ENCODE measurements at regions not wholly inside any gene's neighbourhood (a gene's known extent, or its start where the extent isn't known, plus 50 kb on each side); places are given as distances from the start of the nearest gene placed in this dataset.

GRCh38 chr2:236657215-236657614 is 87.6 kb downstream of the ACKR3 start:
- no peaks in the 10 kb centered on the region for H3K4me1 Mint-ChIP-seq (ENCODE audit: low read depth)

GRCh38 chr2:236657801-236658200 is 88.2 kb downstream of the ACKR3 start:
- peaks cover 10 to 16% of the 10 kb centered on the region in 2 experiments for H3K27me3 ChIP-seq (ENCODE audit: control insufficient read depth in 1 of 2, insufficient read depth in 2 of 2, low read length in 2 of 2)
- Mint-ChIP-seq H3K9me3 (no peaks in the 10 kb centered on the region), H3K36me3 (ENCODE audit: low read depth) (no peaks in the 10 kb centered on the region), H3K27ac (no peak overlapping the region), H3K27me3 (peaks cover 69% of the 10 kb centered on the region), H3K4me1 (ENCODE audit: low read depth) (no peaks in the 10 kb centered on the region), H3K4me3 (no peak overlapping the region)
- H3K36me3 ChIP-seq (ENCODE audit: insufficient read depth, low read length) = no peaks in the 10 kb centered on the region
- no peaks in the 10 kb centered on the region for H3K9me3 ChIP-seq (ENCODE audit: control insufficient read depth in 1 of 2, insufficient read depth in 1 of 2, low read length in 2 of 2)
- DNase-seq = no peak
- H3K4me3 ChIP-seq (ENCODE audit: low read length) = no peak overlapping the region
- intact Hi-C loops (cut with DNase I, micrococcal nuclease) = no loop called here
- no peak overlapping the region for H3K27ac ChIP-seq (ENCODE audit: low read depth in 1 of 2, low read length in 2 of 2)
- H3K4me1 ChIP-seq (ENCODE audit: insufficient read depth, low read length) = no peaks in the 10 kb centered on the region
- no peak for TF ChIP-seq CTCF (IDR thresholded peaks at IDR 0.05)
- POLR2A ChIA-PET = no interaction called here
- no peak for ATAC-seq (ENCODE audit: poor library complexity)
- CTCF ChIA-PET = no interaction called here

More at GRCh38 chr2:236657215-236657614, 87.6 kb downstream of the ACKR3 start:
- Mint-ChIP-seq H3K9me3 (no peaks in the 10 kb centered on the region), H3K27ac (no peak overlapping the region), H3K4me3 (no peak overlapping the region), H3K27me3 (peaks cover 66% of the 10 kb centered on the region), H3K36me3 (ENCODE audit: low read depth) (no peaks in the 10 kb centered on the region)
- CTCF ChIA-PET = no interaction called here
- intact Hi-C loops (cut with DNase I, micrococcal nuclease) = no loop called here
- peaks cover 10 to 16% of the 10 kb centered on the region in 2 experiments for H3K27me3 ChIP-seq (ENCODE audit: control insufficient read depth in 1 of 2, insufficient read depth in 2 of 2, low read length in 2 of 2)
- TF ChIP-seq CTCF (IDR thresholded peaks at IDR 0.05) = no peak
- no peak overlapping the region for H3K27ac ChIP-seq (ENCODE audit: low read depth in 1 of 2, low read length in 2 of 2)
- ATAC-seq (ENCODE audit: poor library complexity) (no peak), DNase-seq (no peak)
- no peaks in the 10 kb centered on the region for H3K36me3 ChIP-seq (ENCODE audit: insufficient read depth, low read length)
- no peaks in the 10 kb centered on the region for H3K4me1 ChIP-seq (ENCODE audit: insufficient read depth, low read length)
- no peak overlapping the region for H3K4me3 ChIP-seq (ENCODE audit: low read length)
- no peaks in the 10 kb centered on the region for H3K9me3 ChIP-seq (ENCODE audit: control insufficient read depth in 1 of 2, insufficient read depth in 1 of 2, low read length in 2 of 2)
- POLR2A ChIA-PET = no interaction called here

DNA sequence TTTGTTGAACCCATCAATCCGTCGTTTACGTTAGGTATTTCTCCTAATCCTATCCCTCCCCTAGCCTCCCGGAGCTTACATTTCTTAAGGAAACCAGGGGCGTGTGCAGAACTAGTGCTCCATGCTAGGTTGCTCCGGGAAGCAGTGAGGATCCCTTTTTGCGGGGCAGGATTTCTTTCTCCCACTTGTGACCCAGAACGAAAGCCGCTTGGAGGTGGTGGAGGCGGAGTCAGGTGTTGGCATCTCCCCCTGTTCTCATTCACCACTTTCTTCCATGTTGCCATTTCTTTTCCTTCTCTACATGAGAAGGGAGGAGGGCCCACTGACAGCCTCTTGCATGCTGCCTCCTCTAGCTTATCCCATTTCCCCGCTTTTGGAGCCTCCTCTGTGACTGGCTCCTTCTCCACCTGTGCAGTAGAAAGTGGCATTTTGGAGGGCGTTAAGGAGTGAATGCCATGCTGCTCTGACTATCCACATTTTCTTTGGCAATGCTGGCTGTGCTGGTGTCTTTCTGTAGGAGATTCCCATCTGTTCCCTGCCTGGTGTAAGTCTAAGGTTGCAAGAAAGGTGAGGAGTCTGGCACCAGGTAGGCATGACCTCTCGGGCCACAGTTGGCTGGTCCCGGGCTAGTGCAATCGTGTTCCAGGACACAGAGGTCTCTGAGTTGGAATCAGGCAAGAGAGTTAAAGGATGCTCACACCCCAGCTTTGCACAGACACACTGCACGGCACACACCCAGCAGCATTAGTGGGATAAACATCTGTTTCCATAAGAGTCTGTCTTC is 89.5 kb downstream of the ACKR3 start:
- Histone ChIP-seq H3K4me3 (ENCODE audit: low read length) (no peak overlapping the region), H3K27ac (ENCODE audit: low read depth in 1 of 2, low read length in 2 of 2) (no peak overlapping the region), H3K36me3 (ENCODE audit: insufficient read depth, low read length) (no peaks in the 10 kb centered on the region), H3K9me3 (ENCODE audit: control insufficient read depth in 1 of 2, insufficient read depth in 1 of 2, low read length in 2 of 2) (no peaks in the 10 kb centered on the region), H3K4me1 (ENCODE audit: insufficient read depth, low read length) (no peaks in the 10 kb centered on the region), H3K27me3 (ENCODE audit: control insufficient read depth in 1 of 2, insufficient read depth in 2 of 2, low read length in 2 of 2) (peaks cover 10 to 18% of the 10 kb centered on the region in 2 experiments)
- no peak for ATAC-seq (ENCODE audit: poor library complexity)
- DNase-seq = no peak
- ChIA-PET POLR2A (no interaction called here), CTCF (no interaction called here)
- no peak for TF ChIP-seq CTCF (IDR thresholded peaks at IDR 0.05)
- Mint-ChIP-seq H3K27ac (no peak overlapping the region), H3K36me3 (ENCODE audit: low read depth) (no peaks in the 10 kb centered on the region), H3K9me3 (no peaks in the 10 kb centered on the region), H3K27me3 (peaks cover 67% of the 10 kb centered on the region), H3K4me3 (no peak overlapping the region), H3K4me1 (ENCODE audit: low read depth) (no peaks in the 10 kb centered on the region)
- intact Hi-C loops (cut with DNase I, micrococcal nuclease) = no loop called here

Measured in CD4-positive, alpha-beta T cell (primary cell).